Kidney epithelial cell (primary cell): ENCODE measurements at regions not wholly inside any gene's neighbourhood (a gene's known extent, or its start where the extent isn't known, plus 50 kb on each side); places are given as distances from the start of the nearest gene placed in this dataset.
A peak's percentile ranks its signal among the peaks of the same experiment; 100 is the strongest.

Experiments used
- DNase-seq: peaks from one replicate; pipeline ENCODE4 v3.0.0-alpha.2; 2010; ENCODE audit warnings: low read depth
- H3K27me3 ChIP-seq: 2 replicates; pipeline ENCODE4 v1.6.0; 2011; ENCODE audit warnings: low read length; ENCODE audit not compliant: control insufficient read depth, insufficient read depth
- H3K36me3 ChIP-seq: 2 replicates; pipeline ENCODE4 v1.5.1; 2011; ENCODE audit warnings: low read length; ENCODE audit not compliant: control insufficient read depth, insufficient read depth
- H3K4me3 ChIP-seq: 2 replicates; pipeline ENCODE4 v1.5.1; 2011; ENCODE audit warnings: low read depth, mild to moderate bottlenecking, control low read depth, low read length
- TF ChIP-seq, protein P1 (sequence below): IDR thresholded peaks from 2 replicates; pipeline ENCODE4 v1.5.1; 2011; ENCODE audit warnings: mild to moderate bottlenecking, moderate library complexity, low read length, control low read depth, inconsistent platforms; ENCODE audit not compliant: insufficient read depth, poor library complexity, severe bottlenecking

DNA sequence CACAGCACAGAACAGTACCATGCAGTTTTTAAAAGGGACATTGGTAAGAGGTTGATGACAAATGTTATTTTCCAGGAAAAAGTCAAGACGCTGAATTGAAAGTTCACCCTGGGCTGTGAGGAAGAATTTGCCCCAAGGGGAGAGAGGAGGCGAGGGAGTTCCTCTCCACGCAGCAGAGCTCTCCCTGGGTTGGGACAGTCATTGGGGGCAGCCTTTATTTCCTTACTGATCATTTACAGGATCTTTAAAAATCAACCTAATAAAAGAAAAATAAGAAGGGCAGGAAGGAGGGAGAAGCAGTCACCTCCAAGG lies 49.9 kb upstream of the WNT7B start:
- no peaks in the 10 kb centered on the region for H3K36me3 ChIP-seq
- TF ChIP-seq, protein P1, sequence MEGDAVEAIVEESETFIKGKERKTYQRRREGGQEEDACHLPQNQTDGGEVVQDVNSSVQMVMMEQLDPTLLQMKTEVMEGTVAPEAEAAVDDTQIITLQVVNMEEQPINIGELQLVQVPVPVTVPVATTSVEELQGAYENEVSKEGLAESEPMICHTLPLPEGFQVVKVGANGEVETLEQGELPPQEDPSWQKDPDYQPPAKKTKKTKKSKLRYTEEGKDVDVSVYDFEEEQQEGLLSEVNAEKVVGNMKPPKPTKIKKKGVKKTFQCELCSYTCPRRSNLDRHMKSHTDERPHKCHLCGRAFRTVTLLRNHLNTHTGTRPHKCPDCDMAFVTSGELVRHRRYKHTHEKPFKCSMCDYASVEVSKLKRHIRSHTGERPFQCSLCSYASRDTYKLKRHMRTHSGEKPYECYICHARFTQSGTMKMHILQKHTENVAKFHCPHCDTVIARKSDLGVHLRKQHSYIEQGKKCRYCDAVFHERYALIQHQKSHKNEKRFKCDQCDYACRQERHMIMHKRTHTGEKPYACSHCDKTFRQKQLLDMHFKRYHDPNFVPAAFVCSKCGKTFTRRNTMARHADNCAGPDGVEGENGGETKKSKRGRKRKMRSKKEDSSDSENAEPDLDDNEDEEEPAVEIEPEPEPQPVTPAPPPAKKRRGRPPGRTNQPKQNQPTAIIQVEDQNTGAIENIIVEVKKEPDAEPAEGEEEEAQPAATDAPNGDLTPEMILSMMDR = no peak
- no peak for DNase-seq
- no peaks in the 10 kb centered on the region for H3K27me3 ChIP-seq
- H3K4me3 ChIP-seq = peak overlapping the region; percentile 16

DNA sequence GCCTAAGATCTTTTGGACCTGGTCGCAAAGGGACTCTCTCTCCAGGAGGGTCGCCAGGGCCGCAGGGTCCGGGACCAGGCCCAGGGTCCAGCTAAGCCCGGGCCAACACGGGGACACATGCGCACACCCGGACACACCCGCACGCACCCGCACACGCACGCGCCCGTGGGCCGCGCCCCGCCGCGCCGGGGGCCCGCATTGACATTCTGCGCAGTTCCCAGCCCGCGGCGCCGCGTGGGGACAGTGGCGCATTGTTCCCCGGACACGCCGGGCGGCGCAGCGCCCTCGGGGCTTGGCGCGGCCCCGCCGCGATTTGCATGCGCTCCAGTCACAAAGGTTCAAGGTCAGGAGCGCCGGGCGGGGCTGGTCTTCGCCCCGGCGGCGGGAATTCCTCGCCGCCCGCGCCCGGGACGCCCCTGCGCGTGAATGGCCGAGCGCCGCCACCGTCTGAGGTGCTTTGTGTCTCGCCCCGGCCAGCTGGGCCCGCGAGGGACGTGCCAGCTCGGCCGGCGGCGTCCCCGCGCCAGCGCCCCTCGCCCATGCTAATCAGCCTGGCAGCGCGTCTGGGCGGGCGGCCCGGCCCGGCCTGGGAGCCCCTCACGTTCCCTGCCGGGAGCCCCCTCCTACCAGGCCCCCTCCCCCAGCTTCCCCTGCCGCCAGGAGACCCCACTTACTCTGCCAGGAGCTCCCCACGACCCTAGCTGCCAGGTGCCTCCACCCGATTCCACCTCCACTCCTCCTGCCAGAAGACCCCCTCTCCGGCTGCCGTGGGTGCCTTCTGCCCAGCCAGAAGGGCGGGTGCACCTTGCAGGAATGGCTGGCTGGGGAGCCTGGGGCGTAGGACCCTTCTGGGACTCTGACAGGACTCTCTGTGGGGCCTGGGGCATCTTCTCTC lies 50.5 kb upstream of the WNT7B start:
- no peaks in the 10 kb centered on the region for H3K27me3 ChIP-seq
- no peaks in the 10 kb centered on the region for H3K36me3 ChIP-seq
- TF ChIP-seq, protein P1 = no peak
- DNase-seq = no peak
- peak overlapping the region; percentile 16 for H3K4me3 ChIP-seq

DNA sequence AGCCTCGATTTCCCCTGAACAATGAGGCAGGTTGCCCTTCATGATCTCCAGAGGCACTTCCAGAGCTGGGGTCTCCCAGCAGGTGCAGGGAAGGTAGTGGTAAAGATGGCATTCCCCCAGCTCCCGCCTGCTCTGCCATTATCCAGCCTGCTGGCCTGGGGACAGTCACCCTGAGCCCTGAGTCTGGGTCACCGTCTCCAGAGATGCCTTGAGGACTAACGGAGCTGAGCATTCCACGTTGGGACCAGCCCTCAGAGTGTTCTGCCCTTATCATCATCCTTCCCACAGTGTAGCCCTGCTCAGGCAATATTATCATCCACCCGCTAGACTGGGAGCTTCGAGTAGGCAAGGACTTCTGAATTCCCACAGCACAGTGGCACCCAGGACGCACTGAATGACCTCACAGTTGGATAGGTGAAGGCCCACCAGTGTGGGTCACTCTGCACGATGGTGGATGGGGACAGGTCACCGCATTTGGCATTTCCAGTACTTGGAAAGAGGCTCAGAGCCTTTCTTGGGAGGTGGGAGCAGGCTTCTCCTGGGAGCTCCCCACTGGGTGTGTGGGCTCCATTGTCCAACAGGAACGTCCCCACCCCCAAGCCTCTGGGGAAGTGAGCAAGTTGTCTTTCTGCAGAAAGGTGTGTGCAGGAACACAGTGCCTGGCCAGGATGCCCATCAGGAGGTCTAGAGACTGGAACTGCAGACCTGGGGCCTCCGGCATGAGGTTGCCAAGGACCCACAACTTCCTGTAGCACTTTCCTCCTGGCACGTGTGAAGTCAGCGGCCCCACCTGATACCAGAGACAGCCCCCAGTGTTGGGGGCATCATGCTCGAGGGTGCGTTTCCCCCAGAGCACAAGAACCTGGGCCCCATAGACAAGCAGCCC lies 51.4 kb upstream of the WNT7B start:
- no peak for DNase-seq
- no peak overlapping the region for H3K4me3 ChIP-seq
- TF ChIP-seq, protein P1 = no peak
- H3K36me3 ChIP-seq = no peaks in the 10 kb centered on the region
- H3K27me3 ChIP-seq = no peaks in the 10 kb centered on the region

DNA sequence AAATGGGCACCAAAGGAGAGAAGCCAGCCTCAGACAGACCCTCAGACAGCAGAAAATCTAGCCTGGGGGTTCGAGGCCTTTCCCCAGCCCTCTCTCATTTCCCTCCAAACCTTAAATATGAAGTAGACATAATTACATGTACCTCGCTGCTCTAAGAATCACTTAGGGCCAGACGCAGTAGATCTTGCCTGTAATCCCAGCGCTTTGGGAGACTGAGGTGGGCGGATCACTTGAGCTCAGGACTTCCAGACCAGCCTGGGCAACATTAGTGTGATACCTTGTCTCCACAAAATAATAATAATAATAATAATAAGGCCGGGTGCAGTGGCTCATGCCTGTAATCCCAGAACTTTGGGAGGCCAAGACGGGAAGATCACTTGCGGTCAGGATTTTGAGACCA lies 52.1 kb upstream of the WNT7B start:
- Histone ChIP-seq H3K36me3 (no peaks in the 10 kb centered on the region), H3K4me3 (no peak overlapping the region), H3K27me3 (no peaks in the 10 kb centered on the region)
- DNase-seq = no peak
- TF ChIP-seq, protein P1 = no peak

DNA sequence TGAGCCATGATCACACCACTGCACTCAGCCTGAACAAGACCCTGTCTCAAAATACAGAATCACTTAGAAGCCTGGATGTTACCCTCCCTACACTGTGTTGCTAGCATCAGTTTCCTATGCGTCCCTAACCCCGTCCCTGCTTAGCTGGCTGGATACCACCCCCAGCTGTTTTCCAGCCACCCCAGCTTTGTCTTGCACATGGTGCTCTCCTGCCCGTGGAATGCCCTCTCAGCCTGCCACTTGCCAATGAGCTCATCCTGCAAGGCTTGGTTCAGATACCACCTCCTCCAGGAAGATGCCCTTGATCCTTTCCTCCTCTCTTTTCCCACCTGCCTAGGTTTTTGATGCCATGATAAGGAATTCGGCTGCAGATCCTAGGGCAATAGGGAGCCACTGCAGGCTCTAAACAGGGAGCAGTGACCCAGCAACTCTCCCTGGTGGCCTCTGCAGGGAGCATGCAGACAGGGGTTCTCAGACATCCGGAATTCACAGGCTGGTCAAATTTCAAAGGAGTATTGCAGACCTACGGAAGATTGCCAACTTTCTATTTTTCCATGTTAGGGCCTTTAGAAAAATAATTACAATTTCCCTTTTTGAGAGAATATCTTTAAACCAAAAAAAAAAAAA lies 52.7 kb upstream of the WNT7B start:
- TF ChIP-seq, protein P1 = no peak
- DNase-seq = no peak
- H3K4me3 ChIP-seq = no peak overlapping the region

More for the DNA sequence above, 52.7 kb upstream of the WNT7B start:
- Histone ChIP-seq H3K27me3 (no peaks in the 10 kb centered on the region), H3K36me3 (no peaks in the 10 kb centered on the region)
